Stimulated activated CD8-positive, alpha-beta memory T cell treated with anti-CD3 and anti-CD28 coated beads, Interleukin-2, amount 100 ng/mL, for 1 hour (primary cell): ENCODE measurements at regions not wholly inside any gene's neighbourhood (a gene's known extent, or its start where the extent isn't known, plus 50 kb on each side); places are given as distances from the start of the nearest gene placed in this dataset.
A peak's percentile ranks its signal among the peaks of the same experiment; 100 is the strongest.

Experiments
- DNase-seq, 2 donors: peaks; one replicate each; pipeline ENCODE4 v3.0.0-alpha.2; 2020; ENCODE audit warnings: low read depth in 2 of 2

DNA sequence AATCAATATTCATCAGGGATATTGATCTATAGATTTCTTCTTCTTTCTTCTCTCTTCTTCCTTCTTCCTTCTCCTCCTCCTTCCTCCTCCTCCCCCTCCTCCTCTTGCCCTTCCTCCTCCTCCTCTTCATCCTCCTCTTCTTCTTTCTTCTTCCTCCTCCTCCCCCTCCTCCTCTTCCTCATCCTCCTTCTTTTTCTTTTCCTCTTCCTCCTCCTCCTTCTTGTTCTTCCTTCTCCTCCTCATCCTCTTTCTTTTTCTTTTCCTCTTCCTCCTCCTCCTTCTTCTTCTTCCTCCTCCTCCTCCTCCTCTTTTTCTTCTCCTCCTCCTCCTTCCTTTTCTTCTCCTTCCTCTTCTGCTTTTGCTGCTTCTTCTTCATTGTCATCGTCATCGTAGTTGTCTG, 52.4 kb upstream of the SERINC1 start:
- DNase-seq, result no peak

DNA sequence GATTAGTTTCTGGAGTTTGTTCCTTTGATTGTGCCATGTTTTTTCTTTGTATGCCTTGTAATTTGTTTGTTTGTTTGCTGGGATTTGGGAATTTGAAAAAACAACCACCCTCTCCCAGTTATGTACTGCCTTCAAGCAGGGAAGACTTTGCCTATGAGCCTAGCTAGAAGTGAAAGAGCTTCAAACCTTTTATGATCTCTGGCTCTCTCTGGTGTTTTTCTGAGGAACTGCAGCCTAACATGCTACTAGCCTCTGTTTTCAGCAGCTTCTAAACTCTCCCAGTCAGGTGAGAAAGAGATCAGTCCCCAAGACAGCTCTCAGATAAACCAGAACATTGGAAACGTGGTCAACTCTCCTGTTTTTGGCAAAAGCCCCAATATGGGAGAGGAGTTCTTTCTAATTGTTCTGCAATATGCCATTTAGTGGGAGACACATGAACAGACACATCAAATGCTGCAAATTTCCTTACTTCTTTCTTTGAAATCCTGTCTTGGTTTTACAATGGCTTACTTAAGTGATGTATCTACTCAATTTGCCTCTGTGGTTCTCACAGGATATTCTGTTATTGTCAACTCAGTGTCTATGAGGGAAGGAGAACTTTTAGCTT, 58.9 kb upstream of the SERINC1 start:
- DNase-seq, result peak; percentile 15 to 23

- no peak for DNase-seq
Observed at GRCh38 chr6:122548281-122548680, 61.9 kb upstream of the PKIB start.

DNA sequence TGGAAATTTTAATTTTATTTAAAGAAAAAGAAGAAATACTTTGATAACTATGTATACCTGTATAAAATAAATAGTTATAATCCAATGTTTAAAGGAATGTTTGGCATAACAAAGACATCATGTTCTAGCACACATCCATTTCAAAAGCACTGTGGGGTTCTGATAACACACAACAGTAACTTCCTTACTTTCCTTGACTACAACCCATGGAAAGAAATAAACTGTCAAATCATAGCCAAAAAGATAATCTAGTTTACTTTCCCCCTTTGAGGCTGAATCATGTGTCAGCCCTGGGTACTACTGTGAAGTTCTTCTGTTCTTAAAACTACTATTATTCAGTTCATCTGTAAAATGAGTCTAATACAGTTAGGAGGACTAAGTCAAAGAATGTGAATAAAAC, 61.4 kb upstream of the PKIB start:
- no peak for DNase-seq

DNA sequence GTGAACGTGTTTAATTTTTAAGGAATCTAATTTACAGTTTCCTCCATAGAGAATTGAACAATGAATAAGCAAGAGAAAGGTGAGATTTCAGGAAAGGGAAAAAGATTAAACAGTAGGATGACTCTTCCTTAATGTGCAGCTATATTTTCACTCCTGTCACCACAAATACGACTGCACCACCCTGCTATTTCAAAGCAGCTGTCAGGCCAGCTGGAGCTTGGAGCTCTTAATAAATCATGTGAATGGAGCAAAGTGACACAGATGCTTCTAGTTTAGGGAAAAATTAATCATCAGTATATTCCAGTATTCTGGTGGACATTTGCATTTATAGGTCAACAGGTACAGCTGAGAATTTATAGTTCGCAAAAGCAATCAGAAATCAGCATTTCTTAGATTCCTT, 56.5 kb upstream of the PKIB start:
- no peak for DNase-seq

DNA sequence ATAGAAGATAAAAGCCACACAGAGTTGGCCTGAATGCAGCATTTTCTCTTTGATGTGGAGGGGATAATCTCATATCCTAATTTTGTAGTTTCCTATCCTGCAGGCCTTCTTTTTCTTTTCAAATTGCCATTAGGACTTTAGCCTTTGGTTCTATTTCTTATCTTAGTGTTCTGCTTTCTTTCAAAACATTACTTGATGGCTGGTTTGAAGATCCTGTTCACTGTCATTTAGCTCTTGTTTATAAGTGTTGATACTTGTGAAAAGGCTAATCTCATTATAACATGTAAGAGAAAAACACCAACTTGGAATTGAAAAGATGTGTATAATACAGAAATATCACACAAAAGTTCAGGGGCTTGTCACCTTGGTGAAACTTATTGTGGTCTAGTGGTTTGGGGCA, 54.6 kb upstream of the PKIB start:
- DNase-seq, result no peak

DNA sequence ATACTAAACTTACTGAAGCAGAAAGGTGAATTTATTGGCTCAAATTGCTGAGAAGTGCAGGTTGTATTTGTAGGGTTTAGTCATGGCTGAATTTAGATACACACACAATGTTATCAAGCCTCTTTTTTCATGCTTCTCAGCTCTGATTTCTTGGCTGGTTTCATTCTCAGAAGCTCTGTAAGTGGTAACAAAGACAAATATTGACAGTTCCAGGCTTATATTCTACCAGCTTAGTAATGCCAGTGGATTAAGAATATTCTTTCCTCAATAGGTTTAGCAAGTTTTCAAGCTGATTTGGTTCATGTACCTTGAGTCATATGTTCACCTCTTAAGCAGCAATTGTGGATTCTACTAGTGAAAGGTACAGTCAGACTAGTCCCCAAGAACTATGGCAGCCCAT, 52.1 kb upstream of the PKIB start:
- DNase-seq, result no peak
